ENCODE measurements at regions not wholly inside any gene's neighbourhood (a gene's known extent, or its start where the extent isn't known, plus 50 kb on each side); places are given as distances from the start of the nearest gene placed in this dataset.
"Not testable (repeated sequence)": the region's sequence is repeated elsewhere in the genome, so short reads cannot be mapped to it uniquely, and the experiment has no call there.

- DNase-seq, result no peak
Measured at GRCh38 chr5:173496129-173496882, 120.1 kb downstream of the BOD1 start.

- peak in 2 of 58 donors; percentile 19 to 24 for DNase-seq
Measured at GRCh38 chr5:173495225-173495904, 121.1 kb downstream of the BOD1 start.

GRCh38 chr5:173494446-173494845, 122.0 kb downstream of the BOD1 start:
- DNase-seq, result no peak

DNA sequence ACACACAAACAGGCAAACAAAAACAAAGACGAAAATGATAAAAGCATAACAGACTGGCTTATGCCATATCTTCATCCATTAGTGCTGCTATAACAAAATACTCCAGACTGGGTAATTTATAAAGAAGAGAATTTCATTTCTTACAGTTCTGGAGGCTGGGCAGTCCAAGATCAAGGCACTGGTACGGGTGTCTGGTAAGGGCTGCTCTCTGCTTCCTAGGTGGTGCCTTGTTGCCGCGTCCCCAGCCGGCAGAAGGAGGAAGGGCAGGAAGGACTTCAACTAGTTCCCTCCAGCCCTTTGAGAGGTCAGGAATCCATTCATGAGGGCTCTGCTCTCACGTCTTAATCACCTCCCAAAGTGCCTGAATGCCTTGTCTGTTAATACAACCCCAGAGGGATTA, 122.6 kb downstream of the BOD1 start:
- no peak for DNase-seq

GRCh38 chr5:173493040-173493439, 123.4 kb downstream of the BOD1 start:
- no peak for DNase-seq

GRCh38 chr5:173490681-173491080, 125.8 kb downstream of the BOD1 start:
- no peak for DNase-seq

DNA sequence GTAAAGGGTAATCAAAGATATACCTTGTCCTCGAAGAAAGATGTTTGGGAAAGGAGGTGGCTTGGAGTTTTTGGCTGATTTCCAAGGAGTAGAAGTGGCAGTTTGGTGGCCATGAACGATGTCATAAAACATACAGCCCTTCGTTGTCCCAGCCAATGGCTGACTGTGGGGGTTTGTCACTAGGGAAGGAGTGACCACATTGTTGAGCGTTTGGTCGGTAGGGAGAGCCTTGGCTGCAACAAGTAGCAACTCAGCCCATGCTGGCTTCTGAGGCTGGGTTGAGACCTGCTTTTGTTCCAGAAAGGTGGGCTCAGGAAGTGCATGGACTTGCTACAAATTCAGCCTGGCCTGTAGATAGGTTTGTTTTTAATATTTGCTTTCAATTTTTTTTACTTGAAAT, 128.3 kb downstream of the BOD1 start:
- no peak for DNase-seq

- DNase-seq, result no peak
Measured at GRCh38 chr5:173487300-173487699, 129.2 kb downstream of the BOD1 start.

DNA sequence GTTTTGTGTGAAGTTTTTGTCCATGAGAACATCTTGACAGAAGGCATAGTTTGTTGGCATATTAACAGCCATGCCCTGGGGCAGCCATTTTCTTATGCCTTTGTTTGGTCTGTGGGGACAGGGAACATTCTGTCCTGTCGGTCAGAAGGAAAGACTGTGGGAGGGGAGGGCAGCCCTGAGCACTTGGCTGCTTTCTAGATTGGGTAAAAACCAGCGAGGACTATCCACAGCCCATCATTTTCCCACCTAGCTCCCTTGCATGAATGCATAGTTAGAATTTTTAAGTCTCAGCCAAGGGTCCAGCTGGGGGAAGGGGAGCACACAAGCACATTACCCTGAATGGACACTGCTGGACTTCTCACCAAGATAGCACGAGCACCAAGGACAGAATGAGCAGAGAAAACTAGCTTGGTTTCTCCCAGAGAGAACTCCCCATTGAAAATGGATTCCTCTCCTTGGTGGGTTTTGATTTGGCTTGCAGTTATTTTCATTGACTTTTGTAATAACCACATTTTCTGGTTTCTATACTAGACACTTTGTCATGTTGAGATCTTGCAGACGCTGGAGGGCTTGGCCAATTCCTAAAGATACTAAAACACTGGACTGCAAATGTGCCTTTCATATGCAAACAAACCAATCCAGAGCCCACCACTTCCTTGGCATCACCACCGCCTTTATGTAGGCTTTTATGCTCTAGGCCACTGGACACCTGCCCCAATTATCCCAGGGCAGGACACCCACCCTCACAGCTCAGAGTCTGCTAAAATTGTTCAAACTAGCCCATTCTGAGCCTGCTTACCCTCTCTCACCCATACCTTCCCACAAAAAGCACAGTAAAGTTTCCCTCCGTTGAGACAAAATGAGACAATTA, 129.9 kb downstream of the BOD1 start:
- DNase-seq, result no peak

DNA sequence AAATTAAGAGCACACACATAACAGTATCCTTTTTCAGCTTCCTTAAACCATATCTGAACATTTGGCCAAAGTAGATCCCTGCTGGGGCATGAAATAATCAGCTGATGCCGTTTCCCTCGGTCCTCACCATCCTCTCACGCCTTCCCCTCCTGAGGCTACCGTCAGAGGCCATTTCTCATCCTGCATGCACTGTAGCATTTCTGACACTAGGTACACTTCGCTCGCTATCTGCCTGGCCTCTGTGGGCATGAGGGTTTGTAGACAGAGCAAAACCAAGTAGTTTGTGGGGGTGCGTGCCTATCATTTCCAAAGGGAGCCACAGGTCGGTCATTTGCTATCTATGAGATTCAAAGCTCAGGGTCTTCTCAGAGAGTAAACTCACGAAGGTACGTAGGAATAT, 131.9 kb downstream of the BOD1 start:
- DNase-seq, result no peak

DNA sequence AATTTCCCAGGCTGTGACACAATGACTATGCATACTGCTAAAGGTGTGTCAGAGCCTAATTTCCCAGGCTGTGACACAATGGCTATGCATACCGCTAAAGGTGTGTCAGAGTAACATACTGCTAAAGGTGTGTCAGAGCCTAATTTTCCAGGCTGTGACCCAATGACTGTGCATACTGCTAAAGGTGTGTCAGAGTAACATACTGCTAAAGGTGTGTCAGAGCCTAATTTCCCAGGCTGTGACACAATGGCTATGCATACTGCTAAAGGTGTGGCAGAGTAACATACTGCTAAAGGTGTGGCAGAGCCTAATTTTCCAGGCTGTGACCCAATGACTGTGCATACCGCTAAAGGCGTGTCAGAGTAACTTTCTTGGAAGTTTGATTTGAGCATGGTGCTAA, 132.9 kb downstream of the BOD1 start:
- DNase-seq, result not testable (repeated sequence)

- DNase-seq, result no peak
Measured at GRCh38 chr5:173483160-173483559, 133.3 kb downstream of the BOD1 start.

- no peak for DNase-seq
Measured at GRCh38 chr5:173481821-173482220, 134.6 kb downstream of the BOD1 start.

GRCh38 chr5:173480896-173481295, 135.6 kb downstream of the BOD1 start:
- DNase-seq, result no peak

DNA sequence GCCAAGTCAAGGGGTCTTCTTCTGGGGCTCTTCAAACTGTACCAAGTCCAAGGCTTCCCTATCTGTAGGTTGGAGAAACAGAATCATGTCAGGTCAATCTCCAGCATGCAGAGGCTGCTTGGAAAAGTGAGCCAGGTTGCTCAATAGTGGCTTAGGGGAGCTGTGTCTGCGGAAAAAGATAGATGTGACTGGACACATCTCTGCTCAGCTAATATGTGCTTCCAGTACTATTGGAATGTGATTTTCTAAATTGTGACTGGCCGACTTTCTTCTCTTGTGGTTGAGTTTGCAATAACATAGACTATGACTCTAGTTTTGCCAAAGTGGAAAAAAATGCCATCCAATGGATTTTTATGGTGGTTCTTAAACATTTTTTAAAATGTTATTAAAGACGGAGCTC, 136.7 kb downstream of the BOD1 start:
- DNase-seq, result no peak

- peak in 1 of 58 donors; percentile 35 for DNase-seq
Measured at GRCh38 chr5:173477345-173478040, 139.0 kb downstream of the BOD1 start.

DNA sequence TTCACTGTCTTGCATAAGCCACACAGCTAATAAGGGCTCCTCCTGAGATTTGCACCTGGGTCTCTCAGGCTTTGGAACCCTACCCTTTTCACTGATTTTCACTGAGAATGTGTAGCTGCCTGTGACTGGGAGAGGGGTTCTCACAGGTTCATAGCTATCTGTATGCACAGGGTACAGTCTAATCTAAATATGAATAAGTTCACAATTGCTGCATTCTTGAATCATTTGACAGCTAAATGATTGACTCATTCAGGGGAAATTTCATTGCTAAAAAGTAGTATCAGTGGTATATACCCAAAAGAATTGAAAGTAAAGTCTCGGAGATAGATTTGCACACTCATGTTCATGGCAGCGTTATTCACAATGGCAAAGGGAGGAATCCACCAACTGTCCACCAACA, 140.7 kb downstream of the BOD1 start:
- DNase-seq, result no peak

DNA sequence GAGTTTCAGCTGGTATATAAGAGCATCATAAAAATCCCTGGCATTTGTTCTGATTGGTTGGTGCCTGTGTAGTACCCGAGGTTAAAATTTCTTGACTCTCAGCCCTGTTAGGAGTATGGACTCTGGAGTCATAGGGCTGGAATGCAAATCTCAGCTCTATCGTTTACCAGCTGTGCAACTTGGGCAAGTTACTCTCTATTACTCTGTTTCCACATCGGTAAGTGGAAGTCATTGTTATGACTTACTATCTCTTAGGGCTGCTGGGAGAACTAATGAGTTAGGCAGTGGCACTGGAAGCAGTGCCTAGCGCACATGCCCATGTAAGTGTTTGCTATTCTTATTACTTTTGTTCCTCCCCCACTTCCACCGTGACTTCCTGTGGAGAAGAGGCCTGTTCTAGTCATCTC, 141.6 kb downstream of the BOD1 start:
- no peak for DNase-seq

DNA sequence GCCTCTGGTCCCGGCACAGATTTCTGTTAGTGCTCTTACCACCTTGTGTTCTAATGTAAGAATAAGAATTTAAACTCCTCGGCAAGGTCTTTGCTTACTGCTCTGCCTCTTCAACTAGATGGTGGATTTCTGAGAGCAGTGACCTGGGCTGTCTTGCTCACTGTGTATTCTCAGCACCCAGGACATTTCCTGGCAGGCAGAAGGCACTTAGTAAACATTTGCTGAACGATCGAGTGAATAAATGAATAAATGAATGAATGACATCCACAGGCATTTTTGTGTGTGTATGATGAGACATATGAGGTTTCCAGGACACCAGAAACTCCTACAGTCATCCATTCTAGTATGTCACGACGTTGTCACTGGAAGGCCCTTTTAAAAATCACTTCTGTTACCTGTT, 143.2 kb downstream of the BOD1 start:
- no peak for DNase-seq

DNA sequence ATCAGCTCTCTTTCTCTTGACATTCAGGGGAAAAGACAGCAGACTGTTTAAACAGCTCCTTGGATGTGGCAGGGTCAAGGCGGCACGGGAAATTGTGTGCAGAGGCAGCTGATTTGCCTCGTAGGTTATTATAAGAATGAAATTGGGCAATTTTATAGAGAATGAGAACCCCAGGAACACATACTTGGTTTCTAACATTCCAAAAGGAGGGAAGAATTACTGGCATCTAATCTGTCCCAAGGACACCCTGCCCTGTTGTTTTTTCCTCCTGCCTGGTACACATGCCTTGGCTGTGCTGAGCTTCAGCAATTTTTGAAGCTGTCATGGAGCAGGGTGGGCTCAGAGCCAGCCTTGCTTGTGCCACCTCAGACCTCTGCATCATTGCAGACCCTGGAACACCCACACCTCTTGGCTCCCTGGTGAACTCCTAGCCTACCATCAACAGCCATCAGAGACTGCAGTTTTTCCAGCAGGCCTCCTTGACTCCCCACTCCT, 143.6 kb downstream of the BOD1 start:
- DNase-seq, result peak in 23 of 58 donors; percentile 3 to 61 (median 22)

DNA sequence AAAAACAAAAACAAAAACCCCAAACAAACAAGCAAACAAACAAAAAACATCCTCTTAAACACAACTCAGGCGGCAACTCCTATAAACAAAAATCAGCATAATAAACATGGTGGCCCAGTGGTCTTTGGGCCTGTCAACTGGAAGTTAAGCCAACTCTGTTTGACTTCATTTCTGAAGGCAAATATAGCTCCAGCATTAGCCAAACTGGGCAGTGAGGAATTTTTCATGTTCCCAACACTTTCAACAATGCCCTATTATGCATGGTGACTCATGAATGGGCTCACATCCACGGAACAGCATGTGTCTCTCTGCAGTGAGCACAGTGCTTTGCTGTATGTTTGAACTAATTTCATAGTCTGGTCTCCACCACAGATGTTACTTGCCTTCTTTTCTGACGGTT, 143.9 kb upstream of the STC2 start:
- peak in 55 of 58 donors; percentile 6 to 96 (median 79) for DNase-seq

Measured in anterior cingulate cortex (tissue), 58 donors.